ENCODE measurements at regions not wholly inside any gene's neighbourhood (a gene's known extent, or its start where the extent isn't known, plus 50 kb on each side); places are given as distances from the start of the nearest gene placed in this dataset.

GRCh38 chr11:90805172-90805571, 582.3 kb upstream of the CHORDC1 start:
- TF ChIP-seq CTCF (IDR thresholded peaks at IDR 0.05): no peak
- Histone ChIP-seq H3K9me3 (no peaks in the 10 kb centered on the region), H3K4me3 (no peak overlapping the region), H3K27ac (no peak overlapping the region), H3K27me3 (no peaks in the 10 kb centered on the region), H3K4me1 (no peaks in the 10 kb centered on the region), H3K36me3 (no peaks in the 10 kb centered on the region)
- DNase-seq (ENCODE audit: low spot score): no peak

DNA sequence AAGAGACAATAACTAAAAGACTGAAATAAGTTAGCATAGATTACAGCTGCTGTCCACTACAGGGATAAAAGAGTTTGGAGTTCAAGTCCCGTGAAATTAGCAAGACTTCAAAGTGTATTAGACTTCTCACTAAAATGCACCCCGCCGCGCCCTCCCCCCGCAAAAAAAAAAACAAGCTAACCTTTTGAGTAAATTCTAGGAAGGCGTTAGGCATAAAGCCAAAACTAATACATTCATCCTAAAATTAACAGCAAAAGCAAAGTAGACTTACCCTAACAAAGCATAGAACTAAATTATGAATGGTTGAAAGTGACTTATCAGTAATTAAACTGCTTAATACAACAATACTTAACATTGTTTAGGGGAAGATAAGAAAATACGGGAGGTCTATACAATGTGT, 581.0 kb upstream of the CHORDC1 start:
- Histone ChIP-seq H3K4me1 (no peaks in the 10 kb centered on the region), H3K9me3 (no peaks in the 10 kb centered on the region), H3K27ac (no peak overlapping the region), H3K4me3 (no peak overlapping the region), H3K27me3 (no peaks in the 10 kb centered on the region), H3K36me3 (no peaks in the 10 kb centered on the region)
- TF ChIP-seq CTCF (IDR thresholded peaks at IDR 0.05): no peak
- no peak for DNase-seq (ENCODE audit: low spot score)

GRCh38 chr11:90803366-90803765, 580.5 kb upstream of the CHORDC1 start:
- DNase-seq (ENCODE audit: low spot score): no peak
- H3K9me3 ChIP-seq: no peaks in the 10 kb centered on the region
- no peaks in the 10 kb centered on the region for H3K4me1 ChIP-seq
- no peak for TF ChIP-seq CTCF (IDR thresholded peaks at IDR 0.05)
- H3K27me3 ChIP-seq: no peaks in the 10 kb centered on the region
- H3K27ac ChIP-seq: no peak overlapping the region
- H3K36me3 ChIP-seq: no peaks in the 10 kb centered on the region
- no peak overlapping the region for H3K4me3 ChIP-seq

DNA sequence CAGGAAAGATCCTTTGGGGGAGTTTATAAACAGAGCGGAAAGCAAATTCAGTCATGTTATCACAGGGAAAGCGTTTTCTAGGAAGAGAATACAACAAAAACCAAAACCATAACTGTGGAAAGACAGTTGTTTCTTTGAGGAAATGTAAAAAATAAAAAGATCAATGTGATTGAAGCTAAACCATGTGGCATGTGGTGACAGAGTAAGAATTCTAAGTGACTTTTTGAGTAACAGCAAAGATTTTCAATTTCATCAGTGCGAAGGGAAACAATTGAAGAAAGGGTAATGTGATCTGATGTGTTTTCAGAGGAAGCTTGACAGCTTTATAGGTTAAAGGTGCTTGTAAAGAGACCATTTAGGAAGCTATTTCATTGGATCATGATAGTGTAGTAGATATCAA, 575.9 kb upstream of the CHORDC1 start:
- no peak for DNase-seq (ENCODE audit: low spot score)
- Histone ChIP-seq H3K9me3 (no peaks in the 10 kb centered on the region), H3K36me3 (no peaks in the 10 kb centered on the region), H3K4me1 (no peaks in the 10 kb centered on the region), H3K27me3 (no peaks in the 10 kb centered on the region), H3K4me3 (no peak overlapping the region), H3K27ac (no peak overlapping the region)
- no peak for TF ChIP-seq CTCF (IDR thresholded peaks at IDR 0.05)

GRCh38 chr11:90795746-90796145, 572.9 kb upstream of the CHORDC1 start:
- H3K36me3 ChIP-seq: no peaks in the 10 kb centered on the region
- no peaks in the 10 kb centered on the region for H3K4me1 ChIP-seq
- no peak overlapping the region for H3K4me3 ChIP-seq
- no peak for TF ChIP-seq CTCF (IDR thresholded peaks at IDR 0.05)
- no peaks in the 10 kb centered on the region for H3K9me3 ChIP-seq
- no peak overlapping the region for H3K27ac ChIP-seq
- H3K27me3 ChIP-seq: no peaks in the 10 kb centered on the region
- DNase-seq (ENCODE audit: low spot score): no peak

DNA sequence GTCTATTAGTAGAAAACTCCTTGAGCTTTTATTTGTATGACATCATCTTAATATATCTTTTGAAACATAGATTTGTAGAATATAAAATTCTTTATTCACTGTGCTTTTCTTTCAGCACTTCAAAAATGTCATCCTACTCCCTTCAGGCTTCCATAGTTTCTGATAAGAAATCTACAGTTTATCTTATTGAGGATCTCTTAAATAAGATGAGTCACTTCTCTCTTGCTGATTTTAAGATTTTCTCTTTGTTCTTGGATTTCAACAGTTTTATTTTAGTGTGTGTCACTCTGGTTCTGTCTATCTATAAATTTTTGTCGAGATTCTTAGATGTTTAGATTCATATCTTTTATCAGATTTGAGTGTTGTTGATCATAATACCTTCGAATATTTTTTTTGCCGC, 566.1 kb upstream of the CHORDC1 start:
- peaks cover 0 to 21% of the 10 kb centered on the region in 2 donors for H3K9me3 ChIP-seq
- no peaks in the 10 kb centered on the region for H3K36me3 ChIP-seq
- no peak overlapping the region for H3K4me3 ChIP-seq
- no peak overlapping the region for H3K27ac ChIP-seq
- no peaks in the 10 kb centered on the region for H3K27me3 ChIP-seq
- no peaks in the 10 kb centered on the region for H3K4me1 ChIP-seq
- no peak for DNase-seq (ENCODE audit: low spot score)
- no peak for TF ChIP-seq CTCF (IDR thresholded peaks at IDR 0.05)

Data from right atrium auricular region (tissue), 2 donors.